Right atrium auricular region (tissue), 2 donors: ENCODE measurements at regions not wholly inside any gene's neighbourhood (a gene's known extent, or its start where the extent isn't known, plus 50 kb on each side); places are given as distances from the start of the nearest gene placed in this dataset.

Source experiments
- DNase-seq: peaks from one replicate; pipeline ENCODE4 v3.0.0-alpha.2; 2019; ENCODE audit warnings: low spot score
- H3K27ac ChIP-seq, 2 donors: fragments of 200-600 bp; sonication (generic); 1 replicate in 1 of 2; 2 replicates in 1 of 2; pipeline ENCODE4 v1.5.1; 2016 to 2019
- H3K27me3 ChIP-seq, 2 donors: fragments of 200-600 bp; sonication (generic); one replicate each; pipeline versions ENCODE4 v1.5.1 to v1.6.0; 2017 to 2019
- H3K36me3 ChIP-seq: fragments of 200-600 bp; sonication (generic); one replicate; pipeline ENCODE4 v1.5.1; 2016
- H3K4me1 ChIP-seq, 2 donors: fragments of 200-600 bp; sonication (generic); one replicate each; pipeline versions ENCODE4 v1.5.1 to v1.6.0; 2017 to 2019
- H3K4me3 ChIP-seq, 2 donors: fragments of 200-600 bp; sonication (generic); 1 replicate in 1 of 2; 2 replicates in 1 of 2; pipeline ENCODE4 v1.5.1; 2017 to 2019; ENCODE audit warnings: mild to moderate bottlenecking in 1 of 2, moderate library complexity in 1 of 2
- H3K9me3 ChIP-seq, 2 donors: fragments of 200-600 bp; sonication (generic); one replicate each; pipeline ENCODE4 v1.5.1; 2019
- TF ChIP-seq, protein P1 (sequence below), 2 donors: fragments of 200-600 bp; sonication (generic); IDR thresholded peaks; one replicate each; pipeline ENCODE4 v1.5.1; 2019; ENCODE audit warnings: antibody characterized with exemption in 2 of 2

GRCh38 chr17:45675892-45676291 lies 108.2 kb upstream of the CRHR1 start:
- no peaks in the 10 kb centered on the region for H3K27me3 ChIP-seq
- TF ChIP-seq, protein P1, sequence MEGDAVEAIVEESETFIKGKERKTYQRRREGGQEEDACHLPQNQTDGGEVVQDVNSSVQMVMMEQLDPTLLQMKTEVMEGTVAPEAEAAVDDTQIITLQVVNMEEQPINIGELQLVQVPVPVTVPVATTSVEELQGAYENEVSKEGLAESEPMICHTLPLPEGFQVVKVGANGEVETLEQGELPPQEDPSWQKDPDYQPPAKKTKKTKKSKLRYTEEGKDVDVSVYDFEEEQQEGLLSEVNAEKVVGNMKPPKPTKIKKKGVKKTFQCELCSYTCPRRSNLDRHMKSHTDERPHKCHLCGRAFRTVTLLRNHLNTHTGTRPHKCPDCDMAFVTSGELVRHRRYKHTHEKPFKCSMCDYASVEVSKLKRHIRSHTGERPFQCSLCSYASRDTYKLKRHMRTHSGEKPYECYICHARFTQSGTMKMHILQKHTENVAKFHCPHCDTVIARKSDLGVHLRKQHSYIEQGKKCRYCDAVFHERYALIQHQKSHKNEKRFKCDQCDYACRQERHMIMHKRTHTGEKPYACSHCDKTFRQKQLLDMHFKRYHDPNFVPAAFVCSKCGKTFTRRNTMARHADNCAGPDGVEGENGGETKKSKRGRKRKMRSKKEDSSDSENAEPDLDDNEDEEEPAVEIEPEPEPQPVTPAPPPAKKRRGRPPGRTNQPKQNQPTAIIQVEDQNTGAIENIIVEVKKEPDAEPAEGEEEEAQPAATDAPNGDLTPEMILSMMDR (IDR thresholded peaks at IDR 0.05) = no peak

DNA sequence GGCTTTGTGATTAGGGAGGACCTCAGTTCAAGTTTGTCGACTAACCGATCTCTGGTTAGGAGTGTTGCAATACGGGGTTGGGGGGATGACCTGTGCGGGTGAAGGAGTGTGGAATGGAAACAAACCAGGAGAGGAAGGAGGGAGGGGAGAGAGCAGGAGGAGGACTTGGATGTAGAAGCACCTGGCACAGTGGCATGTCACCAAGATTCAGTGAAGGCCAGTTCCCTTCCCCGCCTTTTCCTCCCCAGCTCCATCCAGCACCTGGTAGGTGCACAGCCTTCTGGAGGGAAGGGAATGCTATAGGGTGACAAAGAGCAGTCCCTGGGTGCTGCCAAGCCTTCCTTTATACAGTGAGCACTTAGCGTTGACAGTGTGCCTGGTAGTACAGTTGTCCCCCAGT lies 107.4 kb upstream of the CRHR1 start:
- no peaks in the 10 kb centered on the region for H3K4me1 ChIP-seq
- H3K27me3 ChIP-seq = no peaks in the 10 kb centered on the region
- H3K4me3 ChIP-seq = no peak overlapping the region
- TF ChIP-seq, protein P1 (IDR thresholded peaks at IDR 0.05) = no peak
- H3K27ac ChIP-seq = no peak overlapping the region
- no peaks in the 10 kb centered on the region for H3K36me3 ChIP-seq
- no peak for DNase-seq
- H3K9me3 ChIP-seq = peaks cover 0 to 18% of the 10 kb centered on the region in 2 donors

More at GRCh38 chr17:45675892-45676291, 108.2 kb upstream of the CRHR1 start:
- no peak overlapping the region for H3K27ac ChIP-seq
- peaks cover 0 to 18% of the 10 kb centered on the region in 2 donors for H3K9me3 ChIP-seq
- H3K36me3 ChIP-seq = no peaks in the 10 kb centered on the region
- DNase-seq = no peak
- no peak overlapping the region for H3K4me3 ChIP-seq
- no peaks in the 10 kb centered on the region for H3K4me1 ChIP-seq

GRCh38 chr17:45677770-45678169 lies 106.3 kb upstream of the CRHR1 start:
- no peaks in the 10 kb centered on the region for H3K36me3 ChIP-seq
- H3K4me3 ChIP-seq = no peak overlapping the region
- no peak overlapping the region for H3K27ac ChIP-seq
- TF ChIP-seq, protein P1 (IDR thresholded peaks at IDR 0.05) = no peak
- no peaks in the 10 kb centered on the region for H3K4me1 ChIP-seq
- no peaks in the 10 kb centered on the region for H3K27me3 ChIP-seq
- DNase-seq = no peak
- H3K9me3 ChIP-seq = peaks cover 0 to 18% of the 10 kb centered on the region in 2 donors

GRCh38 chr17:45679426-45679825 lies 104.7 kb upstream of the CRHR1 start:
- no peaks in the 10 kb centered on the region for H3K36me3 ChIP-seq
- TF ChIP-seq, protein P1 (IDR thresholded peaks at IDR 0.05) = no peak
- H3K27ac ChIP-seq = no peak overlapping the region
- no peaks in the 10 kb centered on the region for H3K27me3 ChIP-seq
- H3K9me3 ChIP-seq = peaks cover 0 to 18% of the 10 kb centered on the region in 2 donors
- DNase-seq = no peak
- H3K4me1 ChIP-seq = no peaks in the 10 kb centered on the region
- no peak overlapping the region for H3K4me3 ChIP-seq

DNA sequence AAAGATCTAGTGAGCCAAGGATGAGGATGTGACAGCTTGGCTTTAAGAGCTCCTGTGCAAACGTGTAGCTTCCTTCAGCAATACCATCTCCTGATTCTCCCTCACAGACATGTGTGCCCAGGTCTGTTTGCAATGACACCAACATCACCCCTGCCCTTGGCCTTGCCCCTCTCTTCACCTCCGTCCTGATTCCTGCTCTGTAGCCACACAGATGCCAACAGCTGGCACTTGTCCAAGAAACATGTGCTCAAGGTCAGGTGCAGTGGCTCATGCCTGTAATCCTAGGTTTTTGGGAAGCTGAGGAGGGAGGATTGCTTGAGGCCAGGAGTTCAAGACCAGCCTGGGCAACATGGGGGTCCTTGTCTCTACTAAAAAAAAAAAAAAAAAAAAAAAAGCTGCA lies 103.8 kb upstream of the CRHR1 start:
- no peak for DNase-seq
- Histone ChIP-seq H3K4me1 (no peaks in the 10 kb centered on the region), H3K27me3 (no peaks in the 10 kb centered on the region), H3K27ac (no peak overlapping the region), H3K4me3 (no peak overlapping the region), H3K36me3 (no peaks in the 10 kb centered on the region), H3K9me3 (peaks cover 0 to 18% of the 10 kb centered on the region in 2 donors)
- TF ChIP-seq, protein P1 (IDR thresholded peaks at IDR 0.05) = no peak

DNA sequence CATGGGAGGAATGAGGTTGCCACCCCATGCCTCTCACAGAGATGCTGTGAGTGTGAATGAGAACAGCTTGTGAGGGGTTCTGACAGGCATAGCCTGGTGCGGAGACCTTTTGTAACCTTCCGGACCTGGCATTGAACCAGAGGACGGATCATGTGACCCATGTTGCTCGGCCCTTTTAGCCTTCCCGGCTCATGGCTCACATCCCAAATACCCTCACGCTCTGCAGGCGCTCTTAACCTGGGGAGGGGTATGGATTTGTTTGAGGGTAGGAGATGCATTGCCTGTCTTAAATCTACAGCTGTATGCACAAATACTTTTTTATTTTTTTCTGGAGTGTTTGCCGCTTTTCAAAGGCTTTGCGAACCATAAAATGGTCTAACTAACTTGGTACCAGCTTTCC lies 102.4 kb upstream of the CRHR1 start:
- Histone ChIP-seq H3K36me3 (no peaks in the 10 kb centered on the region), H3K4me3 (no peak overlapping the region), H3K4me1 (no peaks in the 10 kb centered on the region), H3K9me3 (peaks cover 0 to 11% of the 10 kb centered on the region in 2 donors), H3K27me3 (no peaks in the 10 kb centered on the region), H3K27ac (no peak overlapping the region)
- no peak for DNase-seq
- TF ChIP-seq, protein P1 (IDR thresholded peaks at IDR 0.05) = no peak
